NAMALWA (cell line): ENCODE measurements at regions not wholly inside any gene's neighbourhood (a gene's known extent, or its start where the extent isn't known, plus 50 kb on each side); places are given as distances from the start of the nearest gene placed in this dataset.

Experiments
- DNase-seq: peaks from one replicate; pipeline ENCODE4 v3.0.0-alpha.2; 2015; ENCODE audit warnings: low spot score

- no peak for DNase-seq
Measured at GRCh38 chr4:20643631-20644030, 56.6 kb upstream of the PACRGL start.

GRCh38 chr4:20645236-20645635, 55.0 kb upstream of the PACRGL start:
- DNase-seq, result no peak

DNA sequence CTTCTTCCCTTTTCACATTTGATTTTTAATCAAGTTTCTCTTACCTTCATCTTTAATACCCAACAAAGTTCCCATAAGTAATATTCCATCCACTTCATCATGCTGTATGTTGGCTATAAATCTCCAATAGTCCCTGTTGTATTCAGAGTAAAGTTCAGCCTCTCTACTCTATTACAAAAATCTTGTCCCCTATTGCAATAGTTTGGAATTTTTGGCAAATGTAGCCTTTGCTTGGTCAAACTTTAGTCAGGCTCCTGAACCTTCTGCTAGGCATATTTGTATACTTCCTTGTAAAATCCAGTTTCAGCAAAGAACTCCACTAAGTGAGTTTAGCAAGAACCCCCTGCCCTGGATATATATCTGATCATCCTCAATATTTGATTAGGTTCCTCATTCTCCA, 54.0 kb upstream of the PACRGL start:
- DNase-seq, result no peak
